ENCODE measurements at regions not wholly inside any gene's neighbourhood (a gene's known extent, or its start where the extent isn't known, plus 50 kb on each side); places are given as distances from the start of the nearest gene placed in this dataset.

- no peak for DNase-seq (ENCODE audit: low spot score)
Measured at GRCh38 chr18:2387588-2387987, 183.7 kb downstream of the METTL4 start.

- DNase-seq (ENCODE audit: low spot score) = no peak
Measured at GRCh38 chr18:2390158-2390557, 181.1 kb downstream of the METTL4 start.

- DNase-seq (ENCODE audit: low spot score) = no peak
Measured at GRCh38 chr18:2391470-2391869, 179.8 kb downstream of the METTL4 start.

GRCh38 chr18:2392446-2392845 is 178.9 kb downstream of the METTL4 start:
- no peak for DNase-seq (ENCODE audit: low spot score)

GRCh38 chr18:2394684-2395083 is 176.6 kb downstream of the METTL4 start:
- DNase-seq (ENCODE audit: low spot score) = no peak

GRCh38 chr18:2395427-2396161 is 175.7 kb downstream of the METTL4 start:
- DNase-seq (ENCODE audit: low spot score) = no peak

- DNase-seq (ENCODE audit: low spot score) = no peak
Measured at GRCh38 chr18:2396162-2396505, 175.2 kb downstream of the METTL4 start.

- no peak for DNase-seq (ENCODE audit: low spot score)
Measured at GRCh38 chr18:2400701-2401196, 170.6 kb downstream of the METTL4 start.

- no peak for DNase-seq (ENCODE audit: low spot score)
Measured at GRCh38 chr18:2402084-2402483, 169.2 kb downstream of the METTL4 start.

- DNase-seq (ENCODE audit: low spot score) = no peak
Measured at GRCh38 chr18:2406544-2406943, 164.8 kb downstream of the METTL4 start.

- DNase-seq (ENCODE audit: low spot score) = no peak
Measured at GRCh38 chr18:2407961-2408360, 163.3 kb downstream of the METTL4 start.

GRCh38 chr18:2409906-2410305 is 161.4 kb downstream of the METTL4 start:
- no peak for DNase-seq (ENCODE audit: low spot score)

- no peak for DNase-seq (ENCODE audit: low spot score)
Measured at GRCh38 chr18:2410688-2411087, 160.6 kb downstream of the METTL4 start.

GRCh38 chr18:2411381-2411960 is 159.8 kb downstream of the METTL4 start:
- no peak for DNase-seq (ENCODE audit: low spot score)

- no peak for DNase-seq (ENCODE audit: low spot score)
Measured at GRCh38 chr18:2412281-2412680, 159.0 kb downstream of the METTL4 start.

- no peak for DNase-seq (ENCODE audit: low spot score)
Measured at GRCh38 chr18:2412996-2413751, 158.1 kb downstream of the METTL4 start.

GRCh38 chr18:2414235-2414634 is 157.1 kb downstream of the METTL4 start:
- no peak for DNase-seq (ENCODE audit: low spot score)

- no peak for DNase-seq (ENCODE audit: low spot score)
Measured at GRCh38 chr18:2415656-2416055, 155.6 kb downstream of the METTL4 start.

GRCh38 chr18:2417861-2418610 is 153.3 kb downstream of the METTL4 start:
- no peak for DNase-seq (ENCODE audit: low spot score)

GRCh38 chr18:2420367-2420766 is 150.9 kb downstream of the METTL4 start:
- no peak for DNase-seq (ENCODE audit: low spot score)

GRCh38 chr18:2423761-2424160 is 147.5 kb downstream of the METTL4 start:
- no peak for DNase-seq (ENCODE audit: low spot score)

- no peak for DNase-seq (ENCODE audit: low spot score)
Measured at GRCh38 chr18:2424420-2424819, 146.9 kb downstream of the METTL4 start.
